Endothelial cell of umbilical vein (primary cell): ENCODE measurements at regions not wholly inside any gene's neighbourhood (a gene's known extent, or its start where the extent isn't known, plus 50 kb on each side); places are given as distances from the start of the nearest gene placed in this dataset.

Source experiments
- EZH2 ChIP-seq: IDR thresholded peaks from 2 replicates; pipeline ENCODE4 v1.6.1; 2012; ENCODE audit warnings: borderline replicate concordance, low read depth, mild to moderate bottlenecking, moderate library complexity, low read length, inconsistent platforms; ENCODE audit not compliant: severe bottlenecking
- MYC ChIP-seq: IDR thresholded peaks from one replicate; pipeline ENCODE4 v1.6.1; 2011; ENCODE audit warnings: mild to moderate bottlenecking, low read depth, low read length
- POLR2A ChIP-seq: IDR thresholded peaks from 2 replicates; pipeline ENCODE4 v1.6.1; 2012; ENCODE audit warnings: low read depth, mild to moderate bottlenecking, control low read depth, low read length
- POLR2AphosphoS5 ChIP-seq: IDR thresholded peaks from 2 replicates; pipeline ENCODE4 v1.6.1; 2012; ENCODE audit warnings: low read depth, mild to moderate bottlenecking, control low read depth, low read length, moderate library complexity; ENCODE audit not compliant: insufficient read depth
- TF ChIP-seq, protein P1 (sequence below), 2 donors: IDR thresholded peaks; 1 replicate in 1 of 2; 2 replicates in 1 of 2; pipeline ENCODE4 v1.5.1; 2011; ENCODE audit warnings: low read length in 2 of 2, mild to moderate bottlenecking in 2 of 2, moderate library complexity in 2 of 2, control low read depth in 1 of 2, inconsistent platforms in 1 of 2, low read depth in 1 of 2; ENCODE audit not compliant: insufficient read depth in 1 of 2; ENCODE audit errors: extremely low read depth in 1 of 2

GRCh38 chrX:121642415-121642814, 595.0 kb downstream of the GLUD2 start:
- TF ChIP-seq, protein P1, sequence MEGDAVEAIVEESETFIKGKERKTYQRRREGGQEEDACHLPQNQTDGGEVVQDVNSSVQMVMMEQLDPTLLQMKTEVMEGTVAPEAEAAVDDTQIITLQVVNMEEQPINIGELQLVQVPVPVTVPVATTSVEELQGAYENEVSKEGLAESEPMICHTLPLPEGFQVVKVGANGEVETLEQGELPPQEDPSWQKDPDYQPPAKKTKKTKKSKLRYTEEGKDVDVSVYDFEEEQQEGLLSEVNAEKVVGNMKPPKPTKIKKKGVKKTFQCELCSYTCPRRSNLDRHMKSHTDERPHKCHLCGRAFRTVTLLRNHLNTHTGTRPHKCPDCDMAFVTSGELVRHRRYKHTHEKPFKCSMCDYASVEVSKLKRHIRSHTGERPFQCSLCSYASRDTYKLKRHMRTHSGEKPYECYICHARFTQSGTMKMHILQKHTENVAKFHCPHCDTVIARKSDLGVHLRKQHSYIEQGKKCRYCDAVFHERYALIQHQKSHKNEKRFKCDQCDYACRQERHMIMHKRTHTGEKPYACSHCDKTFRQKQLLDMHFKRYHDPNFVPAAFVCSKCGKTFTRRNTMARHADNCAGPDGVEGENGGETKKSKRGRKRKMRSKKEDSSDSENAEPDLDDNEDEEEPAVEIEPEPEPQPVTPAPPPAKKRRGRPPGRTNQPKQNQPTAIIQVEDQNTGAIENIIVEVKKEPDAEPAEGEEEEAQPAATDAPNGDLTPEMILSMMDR (IDR thresholded peaks at IDR 0.05; ENCODE audit: extremely low read depth in 1 of 2, insufficient read depth in 1 of 2, low read depth in 1 of 2, low read length in 2 of 2): no peak
- TF ChIP-seq MYC (no peak), POLR2AphosphoS5 (no peak), EZH2 (no peak), POLR2A (no peak)
